NAMALWA (cell line): ENCODE measurements at regions not wholly inside any gene's neighbourhood (a gene's known extent, or its start where the extent isn't known, plus 50 kb on each side); places are given as distances from the start of the nearest gene placed in this dataset.
A peak's percentile ranks its signal among the peaks of the same experiment; 100 is the strongest.

Experiments used
- DNase-seq: peaks from one replicate; pipeline ENCODE4 v3.0.0-alpha.2; 2015; ENCODE audit warnings: low spot score

GRCh38 chr14:71709987-71710386 is 222.2 kb upstream of the RGS6 start:
- DNase-seq, result no peak

GRCh38 chr14:71711125-71711524 is 221.1 kb upstream of the RGS6 start:
- no peak for DNase-seq

GRCh38 chr14:71711619-71712018 is 220.6 kb upstream of the RGS6 start:
- no peak for DNase-seq

- no peak for DNase-seq
These were observed 219.8 kb upstream of the RGS6 start for GRCh38 chr14:71712478-71712877.

- no peak for DNase-seq
These were observed 219.2 kb upstream of the RGS6 start for GRCh38 chr14:71713016-71713415.

GRCh38 chr14:71713451-71713850 is 218.8 kb upstream of the RGS6 start:
- DNase-seq, result no peak

GRCh38 chr14:71714225-71714624 is 218.0 kb upstream of the RGS6 start:
- DNase-seq, result no peak

GRCh38 chr14:71716041-71716772 is 216.0 kb upstream of the RGS6 start:
- DNase-seq, result no peak

GRCh38 chr14:71720978-71721624 is 211.1 kb upstream of the RGS6 start:
- DNase-seq, result peak; percentile 24

- no peak for DNase-seq
These were observed 210.4 kb upstream of the RGS6 start for GRCh38 chr14:71721791-71722190.

GRCh38 chr14:71722885-71723284 is 209.3 kb upstream of the RGS6 start:
- no peak for DNase-seq

- DNase-seq, result no peak
These were observed 206.2 kb upstream of the RGS6 start for GRCh38 chr14:71725922-71726579.

- DNase-seq, result no peak
These were observed 205.6 kb upstream of the RGS6 start for GRCh38 chr14:71726580-71727021.

- no peak for DNase-seq
These were observed 203.8 kb upstream of the RGS6 start for GRCh38 chr14:71728386-71728785.

- no peak for DNase-seq
These were observed 202.6 kb upstream of the RGS6 start for GRCh38 chr14:71729596-71729995.

GRCh38 chr14:71730471-71730870 is 201.8 kb upstream of the RGS6 start:
- DNase-seq, result no peak

- no peak for DNase-seq
These were observed 201.1 kb upstream of the RGS6 start for GRCh38 chr14:71731096-71731495.

- DNase-seq, result no peak
These were observed 198.9 kb upstream of the RGS6 start for GRCh38 chr14:71733210-71733883.

GRCh38 chr14:71734076-71734475 is 198.2 kb upstream of the RGS6 start:
- DNase-seq, result no peak

- no peak for DNase-seq
These were observed 197.3 kb upstream of the RGS6 start for GRCh38 chr14:71734885-71735284.

- no peak for DNase-seq
These were observed 194.5 kb upstream of the RGS6 start for GRCh38 chr14:71737760-71738159.

- DNase-seq, result no peak
These were observed 192.8 kb upstream of the RGS6 start for GRCh38 chr14:71739273-71739990.
